ENCODE measurements at regions not wholly inside any gene's neighbourhood (a gene's known extent, or its start where the extent isn't known, plus 50 kb on each side); places are given as distances from the start of the nearest gene placed in this dataset.
A peak's percentile ranks its signal among the peaks of the same experiment; 100 is the strongest.

GRCh38 chr2:160726046-160726445 is 232.4 kb upstream of the RBMS1 start:
- DNase-seq (ENCODE audit: extremely low spot score), result no peak
- H3K27ac ChIP-seq (ENCODE audit: low read depth), result no peak overlapping the region
- H3K4me3 ChIP-seq (ENCODE audit: low read depth, low read length), result no peak overlapping the region
- H3K36me3 ChIP-seq (ENCODE audit: insufficient read depth), result no peaks in the 10 kb centered on the region
- H3K4me1 ChIP-seq (ENCODE audit: insufficient read depth), result no peaks in the 10 kb centered on the region
- WGBS, result 68% methylated on average over 1 of the region's 1 CpG

- no peak overlapping the region for H3K27ac ChIP-seq (ENCODE audit: low read depth)
- no peaks in the 10 kb centered on the region for H3K36me3 ChIP-seq (ENCODE audit: insufficient read depth)
- DNase-seq (ENCODE audit: extremely low spot score), result no peak
- 86% methylated on average over 1 of the region's 1 CpG for WGBS
- no peak overlapping the region for H3K4me3 ChIP-seq (ENCODE audit: low read depth, low read length)
- H3K4me1 ChIP-seq (ENCODE audit: insufficient read depth), result no peaks in the 10 kb centered on the region
Observed at GRCh38 chr2:160730296-160730995, 236.8 kb upstream of the RBMS1 start.

GRCh38 chr2:160731415-160731814 is 237.8 kb upstream of the RBMS1 start:
- no peak for DNase-seq (ENCODE audit: extremely low spot score)
- no peaks in the 10 kb centered on the region for H3K4me1 ChIP-seq (ENCODE audit: insufficient read depth)
- no peak overlapping the region for H3K4me3 ChIP-seq (ENCODE audit: low read depth, low read length)
- H3K36me3 ChIP-seq (ENCODE audit: insufficient read depth), result no peaks in the 10 kb centered on the region
- H3K27ac ChIP-seq (ENCODE audit: low read depth), result no peak overlapping the region

- DNase-seq (ENCODE audit: extremely low spot score), result no peak
- H3K27ac ChIP-seq (ENCODE audit: low read depth), result no peak overlapping the region
- no peaks in the 10 kb centered on the region for H3K36me3 ChIP-seq (ENCODE audit: insufficient read depth)
- no peaks in the 10 kb centered on the region for H3K4me1 ChIP-seq (ENCODE audit: insufficient read depth)
- H3K4me3 ChIP-seq (ENCODE audit: low read depth, low read length), result no peak overlapping the region
Observed at GRCh38 chr2:160731856-160732255, 238.2 kb upstream of the RBMS1 start.

- Histone ChIP-seq H3K4me1 (ENCODE audit: insufficient read depth) (no peaks in the 10 kb centered on the region), H3K27ac (ENCODE audit: low read depth) (no peak overlapping the region), H3K4me3 (ENCODE audit: low read depth, low read length) (no peak overlapping the region), H3K36me3 (ENCODE audit: insufficient read depth) (no peaks in the 10 kb centered on the region)
- no peak for DNase-seq (ENCODE audit: extremely low spot score)
Observed at GRCh38 chr2:160735696-160736095, 242.1 kb upstream of the RBMS1 start.

GRCh38 chr2:160736148-160737028 is 242.8 kb upstream of the RBMS1 start:
- Histone ChIP-seq H3K4me1 (ENCODE audit: insufficient read depth) (no peaks in the 10 kb centered on the region), H3K4me3 (ENCODE audit: low read depth, low read length) (no peak overlapping the region), H3K27ac (ENCODE audit: low read depth) (no peak overlapping the region), H3K36me3 (ENCODE audit: insufficient read depth) (no peaks in the 10 kb centered on the region)
- WGBS, result 87% methylated on average over 3 of the region's 3 CpGs
- no peak for DNase-seq (ENCODE audit: extremely low spot score)

DNA sequence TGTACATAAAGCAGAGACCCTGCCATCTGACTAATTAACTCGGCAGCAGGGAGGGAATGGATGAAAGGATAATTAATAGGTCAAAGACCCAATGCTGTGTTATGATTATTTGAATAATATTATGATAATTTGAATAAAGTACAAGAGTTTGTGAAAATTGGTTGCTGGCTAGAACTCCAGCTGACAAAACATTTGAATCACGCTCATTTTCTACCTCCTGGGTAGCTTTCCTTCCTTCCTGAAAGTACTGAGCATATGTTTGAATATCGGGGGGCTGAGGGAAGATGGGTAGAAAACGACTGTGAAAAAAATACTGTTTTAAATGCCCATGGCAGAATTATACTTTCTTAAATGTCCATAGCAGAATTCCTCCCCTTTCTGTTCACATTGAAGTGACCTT is 243.6 kb upstream of the RBMS1 start:
- no peak for DNase-seq (ENCODE audit: extremely low spot score)
- Histone ChIP-seq H3K4me3 (ENCODE audit: low read depth, low read length) (no peak overlapping the region), H3K27ac (ENCODE audit: low read depth) (no peak overlapping the region), H3K36me3 (ENCODE audit: insufficient read depth) (no peaks in the 10 kb centered on the region), H3K4me1 (ENCODE audit: insufficient read depth) (no peaks in the 10 kb centered on the region)
- WGBS, result 74% methylated on average over 4 of the region's 4 CpGs

GRCh38 chr2:160741271-160741670 is 247.7 kb upstream of the RBMS1 start:
- Histone ChIP-seq H3K36me3 (ENCODE audit: insufficient read depth) (no peaks in the 10 kb centered on the region), H3K4me3 (ENCODE audit: low read depth, low read length) (no peak overlapping the region), H3K4me1 (ENCODE audit: insufficient read depth) (no peaks in the 10 kb centered on the region), H3K27ac (ENCODE audit: low read depth) (no peak overlapping the region)
- no peak for DNase-seq (ENCODE audit: extremely low spot score)

GRCh38 chr2:160741815-160742214 is 248.2 kb upstream of the RBMS1 start:
- DNase-seq (ENCODE audit: extremely low spot score), result no peak
- Histone ChIP-seq H3K4me3 (ENCODE audit: low read depth, low read length) (no peak overlapping the region), H3K27ac (ENCODE audit: low read depth) (no peak overlapping the region), H3K4me1 (ENCODE audit: insufficient read depth) (no peaks in the 10 kb centered on the region), H3K36me3 (ENCODE audit: insufficient read depth) (no peaks in the 10 kb centered on the region)
- WGBS, result 85% methylated on average over 2 of the region's 2 CpGs

DNA sequence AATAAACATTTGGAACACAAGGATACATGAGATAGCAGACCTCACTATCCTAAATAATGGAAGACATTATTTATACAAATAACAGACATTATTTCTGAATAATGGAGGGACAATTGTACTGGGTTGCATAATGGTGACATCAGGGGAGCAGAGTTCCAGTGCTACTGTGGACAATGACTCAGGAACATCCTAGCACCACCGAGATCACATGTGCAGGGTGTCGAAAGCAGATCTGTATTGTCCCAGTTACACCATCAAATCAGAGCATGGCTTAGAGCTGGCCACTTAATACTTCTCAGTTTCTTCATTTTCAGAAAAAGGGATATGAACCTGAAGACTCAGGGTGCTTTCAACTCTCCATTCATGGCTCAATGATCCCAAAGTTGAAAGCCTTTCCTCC is 249.1 kb upstream of the RBMS1 start:
- H3K4me3 ChIP-seq (ENCODE audit: low read depth, low read length), result no peak overlapping the region
- WGBS, result 95% methylated on average over 2 of the region's 2 CpGs
- DNase-seq (ENCODE audit: extremely low spot score), result no peak

GRCh38 chr2:160747501-160748170 is 254.0 kb upstream of the RBMS1 start:
- Histone ChIP-seq H3K27ac (ENCODE audit: low read depth) (no peak overlapping the region), H3K4me1 (ENCODE audit: insufficient read depth) (no peaks in the 10 kb centered on the region), H3K36me3 (ENCODE audit: insufficient read depth) (no peaks in the 10 kb centered on the region), H3K4me3 (ENCODE audit: low read depth, low read length) (no peak overlapping the region)
- DNase-seq (ENCODE audit: extremely low spot score), result no peak
- WGBS, result 76% methylated on average over 4 of the region's 4 CpGs

More for the DNA sequence above, 249.1 kb upstream of the RBMS1 start:
- no peak overlapping the region for H3K27ac ChIP-seq (ENCODE audit: low read depth)
- H3K36me3 ChIP-seq (ENCODE audit: insufficient read depth), result no peaks in the 10 kb centered on the region
- no peaks in the 10 kb centered on the region for H3K4me1 ChIP-seq (ENCODE audit: insufficient read depth)

GRCh38 chr2:160751021-160751420 is 257.4 kb upstream of the RBMS1 start:
- no peak for DNase-seq (ENCODE audit: extremely low spot score)
- no peak overlapping the region for H3K4me3 ChIP-seq (ENCODE audit: low read depth, low read length)
- H3K36me3 ChIP-seq (ENCODE audit: insufficient read depth), result no peaks in the 10 kb centered on the region
- H3K27ac ChIP-seq (ENCODE audit: low read depth), result no peak overlapping the region
- H3K4me1 ChIP-seq (ENCODE audit: insufficient read depth), result no peaks in the 10 kb centered on the region
- WGBS, result 80% methylated on average over 2 of the region's 2 CpGs

- no peaks in the 10 kb centered on the region for H3K4me1 ChIP-seq (ENCODE audit: insufficient read depth)
- 61% methylated on average over 3 of the region's 3 CpGs for WGBS
- H3K4me3 ChIP-seq (ENCODE audit: low read depth, low read length), result no peak overlapping the region
- peak; percentile 15 for DNase-seq (ENCODE audit: extremely low spot score)
- H3K36me3 ChIP-seq (ENCODE audit: insufficient read depth), result no peaks in the 10 kb centered on the region
- H3K27ac ChIP-seq (ENCODE audit: low read depth), result no peak overlapping the region
Observed at GRCh38 chr2:160752475-160753330, 259.1 kb upstream of the RBMS1 start.

All from urinary bladder (tissue), 3 donors.